ENCODE measurements at regions not wholly inside any gene's neighbourhood (a gene's known extent, or its start where the extent isn't known, plus 50 kb on each side); places are given as distances from the start of the nearest gene placed in this dataset.

DNA sequence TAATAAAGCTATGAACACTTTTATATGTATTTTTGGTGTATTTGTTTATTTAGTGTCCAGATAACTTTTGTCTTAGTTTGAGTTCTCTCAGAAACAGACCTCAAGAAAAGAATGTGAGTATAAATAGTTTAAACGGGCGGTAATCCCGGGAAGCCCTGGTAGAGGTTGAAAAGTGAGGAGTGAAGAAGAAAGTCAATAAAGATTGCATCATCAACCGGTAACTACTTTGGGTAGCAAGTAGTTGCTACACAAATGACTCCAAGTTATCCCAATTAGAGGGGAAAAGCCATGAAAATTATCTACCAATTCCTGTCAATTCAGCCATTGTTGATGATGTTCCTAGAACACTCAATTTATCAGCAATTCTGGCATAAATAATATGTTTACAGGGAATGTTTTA is 870.3 kb upstream of the RAG2 start:
- Histone ChIP-seq H3K27ac (replicated peaks) (no peak overlapping the region), H3K4me1 (no peaks in the 10 kb centered on the region), H3K27me3 (ENCODE audit: low read depth) (no peaks in the 10 kb centered on the region), H3K9me3 (replicated peaks) (no peaks in the 10 kb centered on the region), H3K36me3 (no peaks in the 10 kb centered on the region), H3K4me3 (no peak overlapping the region)
- intact Hi-C loops (cut with micrococcal nuclease) = no loop called here
- TF ChIP-seq, protein P1, sequence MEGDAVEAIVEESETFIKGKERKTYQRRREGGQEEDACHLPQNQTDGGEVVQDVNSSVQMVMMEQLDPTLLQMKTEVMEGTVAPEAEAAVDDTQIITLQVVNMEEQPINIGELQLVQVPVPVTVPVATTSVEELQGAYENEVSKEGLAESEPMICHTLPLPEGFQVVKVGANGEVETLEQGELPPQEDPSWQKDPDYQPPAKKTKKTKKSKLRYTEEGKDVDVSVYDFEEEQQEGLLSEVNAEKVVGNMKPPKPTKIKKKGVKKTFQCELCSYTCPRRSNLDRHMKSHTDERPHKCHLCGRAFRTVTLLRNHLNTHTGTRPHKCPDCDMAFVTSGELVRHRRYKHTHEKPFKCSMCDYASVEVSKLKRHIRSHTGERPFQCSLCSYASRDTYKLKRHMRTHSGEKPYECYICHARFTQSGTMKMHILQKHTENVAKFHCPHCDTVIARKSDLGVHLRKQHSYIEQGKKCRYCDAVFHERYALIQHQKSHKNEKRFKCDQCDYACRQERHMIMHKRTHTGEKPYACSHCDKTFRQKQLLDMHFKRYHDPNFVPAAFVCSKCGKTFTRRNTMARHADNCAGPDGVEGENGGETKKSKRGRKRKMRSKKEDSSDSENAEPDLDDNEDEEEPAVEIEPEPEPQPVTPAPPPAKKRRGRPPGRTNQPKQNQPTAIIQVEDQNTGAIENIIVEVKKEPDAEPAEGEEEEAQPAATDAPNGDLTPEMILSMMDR (IDR thresholded peaks at IDR 0.05; ENCODE audit: borderline replicate concordance) = no peak
- no peak for DNase-seq

DNA sequence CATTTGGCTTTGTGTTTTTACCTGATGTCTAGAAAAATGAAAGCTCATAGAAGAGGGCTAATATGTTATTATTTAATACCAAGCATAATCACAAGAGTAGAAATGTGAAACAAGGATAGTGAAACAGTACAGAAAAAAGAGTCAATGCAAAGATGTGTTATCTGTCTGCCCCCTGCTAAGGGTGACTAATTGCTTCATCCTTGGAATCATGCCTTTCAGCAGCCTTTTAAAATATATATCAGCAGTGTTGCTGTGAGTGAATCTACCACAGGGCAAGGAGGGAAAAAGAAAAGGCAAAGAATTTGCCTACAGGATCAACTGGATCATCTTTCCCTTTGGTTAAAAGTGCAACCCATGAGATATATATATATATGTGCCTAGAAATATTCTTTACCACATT is 867.2 kb upstream of the RAG2 start:
- TF ChIP-seq, protein P1 (IDR thresholded peaks at IDR 0.05; ENCODE audit: borderline replicate concordance) = no peak
- Histone ChIP-seq H3K9me3 (replicated peaks) (no peaks in the 10 kb centered on the region), H3K27me3 (ENCODE audit: low read depth) (no peaks in the 10 kb centered on the region), H3K4me3 (no peak overlapping the region), H3K36me3 (no peaks in the 10 kb centered on the region), H3K27ac (replicated peaks) (no peak overlapping the region), H3K4me1 (no peaks in the 10 kb centered on the region)
- intact Hi-C loops (cut with micrococcal nuclease) = no loop called here
- no peak for DNase-seq

DNA sequence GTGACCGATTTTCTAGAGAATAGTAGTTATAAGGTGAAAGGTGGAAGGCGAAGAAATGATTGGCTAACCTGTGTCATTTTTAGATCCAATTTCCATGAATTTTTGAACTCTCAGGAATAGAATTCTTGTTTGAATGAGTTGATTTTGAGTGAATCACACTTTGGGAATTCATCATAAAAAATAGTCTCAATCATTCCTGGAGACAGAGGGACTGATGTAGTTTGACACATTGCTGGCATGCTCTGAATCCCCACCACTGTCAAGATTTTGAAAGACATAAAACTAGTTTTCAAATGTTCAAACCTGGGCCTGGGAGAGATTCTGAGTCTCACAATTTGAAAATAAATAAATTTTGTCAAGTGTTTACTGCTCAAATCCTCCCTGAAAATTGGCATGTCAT is 861.4 kb upstream of the RAG2 start:
- intact Hi-C loops (cut with micrococcal nuclease) = no loop called here

DNA sequence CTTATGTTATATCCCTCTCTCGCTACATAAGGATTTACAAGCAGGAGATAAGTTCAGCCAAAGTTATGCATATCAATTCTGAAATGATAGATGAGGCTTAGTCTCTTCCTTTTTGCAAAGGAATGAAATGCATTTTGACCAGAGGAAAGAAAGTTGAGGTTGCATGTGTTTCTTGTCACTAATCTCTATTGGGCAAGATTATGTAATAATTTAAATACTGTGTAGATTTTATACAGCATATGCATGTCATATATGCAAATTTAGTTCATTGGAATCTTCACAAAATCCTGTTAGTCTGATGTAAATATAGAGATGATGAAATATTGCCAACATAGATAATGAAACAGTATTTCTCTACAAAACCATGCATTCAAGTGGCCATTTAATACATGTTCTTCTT is 858.7 kb upstream of the RAG2 start:
- H3K36me3 ChIP-seq = no peaks in the 10 kb centered on the region
- no peaks in the 10 kb centered on the region for H3K4me1 ChIP-seq
- intact Hi-C loops (cut with micrococcal nuclease) = no loop called here
- no peak for DNase-seq
- no peak overlapping the region for H3K4me3 ChIP-seq
- no peak overlapping the region for H3K27ac ChIP-seq (replicated peaks)
- peaks cover 3% of the 10 kb centered on the region for H3K9me3 ChIP-seq (replicated peaks)
- TF ChIP-seq, protein P1 (IDR thresholded peaks at IDR 0.05; ENCODE audit: borderline replicate concordance) = no peak
- no peaks in the 10 kb centered on the region for H3K27me3 ChIP-seq (ENCODE audit: low read depth)

More for the DNA sequence above, 861.4 kb upstream of the RAG2 start:
- Histone ChIP-seq H3K36me3 (no peaks in the 10 kb centered on the region), H3K4me3 (no peak overlapping the region), H3K27ac (replicated peaks) (no peak overlapping the region), H3K9me3 (replicated peaks) (peaks cover under 1% of the 10 kb centered on the region), H3K27me3 (ENCODE audit: low read depth) (no peaks in the 10 kb centered on the region), H3K4me1 (no peaks in the 10 kb centered on the region)
- no peak for DNase-seq
- TF ChIP-seq, protein P1 (IDR thresholded peaks at IDR 0.05; ENCODE audit: borderline replicate concordance) = no peak

DNA sequence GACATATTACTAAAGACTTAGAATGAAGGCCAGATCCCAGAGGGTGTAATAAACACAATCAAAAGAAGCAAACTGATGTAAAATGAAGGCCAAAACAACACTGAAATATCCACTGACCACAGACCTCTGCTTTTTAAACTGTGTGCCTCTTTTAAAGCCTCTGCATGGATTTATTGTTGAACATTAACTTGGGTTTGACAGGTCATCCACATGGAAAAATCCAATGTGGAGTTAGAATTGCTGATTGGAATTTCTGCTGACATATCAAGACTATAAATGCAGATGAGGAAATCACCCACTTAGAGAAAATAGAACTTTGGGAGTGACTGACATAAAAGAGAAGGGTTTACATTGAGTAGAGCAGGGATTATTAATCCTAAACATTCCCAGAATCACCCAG is 853.9 kb upstream of the RAG2 start:
- H3K9me3 ChIP-seq (replicated peaks) = peaks cover 3% of the 10 kb centered on the region
- H3K27ac ChIP-seq (replicated peaks) = no peak overlapping the region
- H3K36me3 ChIP-seq = no peaks in the 10 kb centered on the region
- DNase-seq = no peak
- no peak overlapping the region for H3K4me3 ChIP-seq
- H3K27me3 ChIP-seq (ENCODE audit: low read depth) = no peaks in the 10 kb centered on the region
- TF ChIP-seq, protein P1 (IDR thresholded peaks at IDR 0.05; ENCODE audit: borderline replicate concordance) = no peak
- intact Hi-C loops (cut with micrococcal nuclease) = no loop called here
- no peaks in the 10 kb centered on the region for H3K4me1 ChIP-seq

DNA sequence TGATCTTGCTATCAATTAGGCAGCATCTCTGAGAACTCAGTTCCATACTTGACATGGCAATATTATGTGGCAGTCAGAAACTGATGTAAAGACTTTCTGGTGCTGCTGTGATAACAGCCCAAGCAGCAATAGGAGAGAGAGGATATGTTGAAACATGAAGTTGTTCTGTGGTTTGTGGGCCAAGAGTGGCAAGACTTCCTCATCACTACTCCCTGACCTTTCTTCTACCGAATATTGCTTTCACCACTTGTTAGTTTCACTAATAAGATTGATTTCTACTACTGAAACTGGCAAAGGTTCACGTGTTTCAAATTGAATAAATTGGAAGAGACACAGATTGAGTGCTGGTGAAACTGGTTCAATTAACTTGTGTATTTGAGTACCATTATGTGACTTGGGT is 852.6 kb upstream of the RAG2 start:
- intact Hi-C loops (cut with micrococcal nuclease) = no loop called here

More for the DNA sequence above, 852.6 kb upstream of the RAG2 start:
- Histone ChIP-seq H3K4me3 (no peak overlapping the region), H3K27me3 (ENCODE audit: low read depth) (no peaks in the 10 kb centered on the region), H3K9me3 (replicated peaks) (peaks cover 3% of the 10 kb centered on the region), H3K36me3 (no peaks in the 10 kb centered on the region), H3K27ac (replicated peaks) (no peak overlapping the region), H3K4me1 (no peaks in the 10 kb centered on the region)
- TF ChIP-seq, protein P1 (IDR thresholded peaks at IDR 0.05; ENCODE audit: borderline replicate concordance) = no peak
- DNase-seq = no peak

All from left ventricle myocardium inferior (tissue), 1 donor.